Mesothelial cell of epicardium (in vitro differentiated cells): ENCODE measurements at regions not wholly inside any gene's neighbourhood (a gene's known extent, or its start where the extent isn't known, plus 50 kb on each side); places are given as distances from the start of the nearest gene placed in this dataset.

Source experiments
- DNase-seq, 2 experiments: peaks; one replicate each; pipeline ENCODE4 v3.0.0; 2021; ENCODE audit warnings: low spot score in 2 of 2; ENCODE audit not compliant: unreplicated experiment in 2 of 2
- H3K27ac Mint-ChIP-seq: 2 replicates; pipeline ENCODE4 v1.8.0; 2021; ENCODE audit warnings: mixed read lengths
- H3K27me3 Mint-ChIP-seq: 2 replicates; pipeline ENCODE4 v1.8.0; 2021; ENCODE audit warnings: low read depth, mixed read lengths
- H3K36me3 Mint-ChIP-seq: 2 replicates; pipeline ENCODE4 v1.8.0; 2021; ENCODE audit warnings: mixed read lengths
- H3K4me1 Mint-ChIP-seq: 2 replicates; pipeline ENCODE4 v1.8.0; 2021; ENCODE audit warnings: mixed read lengths
- H3K4me3 Mint-ChIP-seq: 2 replicates; pipeline ENCODE4 v1.8.0; 2021; ENCODE audit warnings: mild to moderate bottlenecking, moderate library complexity, mixed read lengths
- H3K9me3 Mint-ChIP-seq: 2 replicates; pipeline ENCODE4 v1.8.0; 2021; ENCODE audit warnings: mixed read lengths
- CTCF ChIP-seq: fragments of 200-600 bp; sonication (generic); IDR thresholded peaks from one replicate; pipeline ENCODE4 v1.5.0; 2021; ENCODE audit warnings: antibody characterized with exemption; ENCODE audit not compliant: unreplicated experiment

GRCh38 chr4:14897217-14897616 is 105.1 kb upstream of the CPEB2 start:
- no peak overlapping the region for H3K4me3 Mint-ChIP-seq
- H3K4me1 Mint-ChIP-seq: no peaks in the 10 kb centered on the region
- H3K27me3 Mint-ChIP-seq: peaks cover 27% of the 10 kb centered on the region
- H3K27ac Mint-ChIP-seq: no peak overlapping the region
- H3K9me3 Mint-ChIP-seq: no peaks in the 10 kb centered on the region
- no peaks in the 10 kb centered on the region for H3K36me3 Mint-ChIP-seq
- DNase-seq: no peak
- TF ChIP-seq CTCF: no peak

GRCh38 chr4:14898989-14899388 is 103.3 kb upstream of the CPEB2 start:
- no peaks in the 10 kb centered on the region for H3K9me3 Mint-ChIP-seq
- H3K4me1 Mint-ChIP-seq: no peaks in the 10 kb centered on the region
- H3K27ac Mint-ChIP-seq: no peak overlapping the region
- no peak overlapping the region for H3K4me3 Mint-ChIP-seq
- DNase-seq: no peak
- no peak for TF ChIP-seq CTCF
- peaks cover 27% of the 10 kb centered on the region for H3K27me3 Mint-ChIP-seq
- no peaks in the 10 kb centered on the region for H3K36me3 Mint-ChIP-seq

GRCh38 chr4:14902342-14902741 is 99.9 kb upstream of the CPEB2 start:
- no peak overlapping the region for H3K4me3 Mint-ChIP-seq
- no peaks in the 10 kb centered on the region for H3K4me1 Mint-ChIP-seq
- DNase-seq: no peak
- H3K9me3 Mint-ChIP-seq: no peaks in the 10 kb centered on the region
- TF ChIP-seq CTCF: no peak
- H3K27ac Mint-ChIP-seq: no peak overlapping the region
- H3K36me3 Mint-ChIP-seq: no peaks in the 10 kb centered on the region
- peaks cover 23% of the 10 kb centered on the region for H3K27me3 Mint-ChIP-seq

GRCh38 chr4:14903321-14903720 is 99.0 kb upstream of the CPEB2 start:
- Mint-ChIP-seq H3K27ac (no peak overlapping the region), H3K4me1 (no peaks in the 10 kb centered on the region), H3K36me3 (no peaks in the 10 kb centered on the region), H3K4me3 (no peak overlapping the region), H3K9me3 (no peaks in the 10 kb centered on the region), H3K27me3 (peaks cover 16% of the 10 kb centered on the region)
- TF ChIP-seq CTCF: no peak
- DNase-seq: no peak

GRCh38 chr4:14906805-14907204 is 95.5 kb upstream of the CPEB2 start:
- TF ChIP-seq CTCF: no peak

GRCh38 chr4:14908635-14909034 is 93.6 kb upstream of the CPEB2 start:
- H3K27me3 Mint-ChIP-seq: peaks cover 29% of the 10 kb centered on the region
- no peak overlapping the region for H3K4me3 Mint-ChIP-seq
- no peaks in the 10 kb centered on the region for H3K4me1 Mint-ChIP-seq
- TF ChIP-seq CTCF: no peak
- no peaks in the 10 kb centered on the region for H3K36me3 Mint-ChIP-seq
- H3K27ac Mint-ChIP-seq: no peak overlapping the region
- DNase-seq: no peak
- no peaks in the 10 kb centered on the region for H3K9me3 Mint-ChIP-seq

More at GRCh38 chr4:14906805-14907204, 95.5 kb upstream of the CPEB2 start:
- H3K4me1 Mint-ChIP-seq: no peaks in the 10 kb centered on the region
- H3K27ac Mint-ChIP-seq: no peak overlapping the region
- H3K27me3 Mint-ChIP-seq: peaks cover 28% of the 10 kb centered on the region
- no peaks in the 10 kb centered on the region for H3K9me3 Mint-ChIP-seq
- DNase-seq: no peak
- H3K4me3 Mint-ChIP-seq: no peak overlapping the region
- H3K36me3 Mint-ChIP-seq: no peaks in the 10 kb centered on the region
